ENCODE measurements at regions not wholly inside any gene's neighbourhood (a gene's known extent, or its start where the extent isn't known, plus 50 kb on each side); places are given as distances from the start of the nearest gene placed in this dataset.

DNA sequence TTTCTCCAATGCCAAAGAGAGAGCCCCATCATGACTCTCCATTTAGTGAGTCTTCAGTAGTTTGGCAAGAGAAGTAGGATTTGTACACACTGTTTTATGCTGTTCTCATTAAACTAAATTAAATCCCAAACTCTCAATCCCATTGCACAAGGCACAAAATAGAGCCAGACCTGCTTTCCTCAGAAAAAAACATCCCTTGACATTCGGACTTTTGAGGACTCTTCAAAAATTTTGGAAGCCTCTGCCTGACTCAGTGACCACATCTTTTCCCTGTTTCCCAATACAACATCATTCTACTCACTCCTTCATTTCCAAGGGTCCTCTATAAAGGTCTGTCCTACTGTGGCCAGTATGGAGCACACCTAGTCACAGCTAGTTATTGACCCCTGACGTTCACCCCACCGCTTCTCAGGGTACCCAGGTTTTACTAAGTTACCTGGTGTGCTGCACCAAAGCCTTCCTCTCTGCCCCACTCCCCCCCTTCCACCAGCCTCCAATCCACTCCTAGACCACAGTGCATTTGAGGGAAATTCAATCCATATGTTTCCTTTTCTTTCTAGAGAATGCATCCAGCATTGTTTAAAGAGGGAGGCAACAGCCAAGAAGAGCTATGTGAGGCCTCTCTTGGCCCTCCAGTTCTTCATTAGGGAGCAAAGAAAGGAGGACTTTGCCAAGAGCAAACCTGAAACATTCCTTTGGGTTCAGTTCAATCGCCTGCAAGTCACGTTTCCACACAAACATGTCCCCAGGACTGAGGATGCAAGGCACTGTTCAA, 428.7 kb downstream of the PLPP3 start:
- no peak overlapping the region for H3K4me3 ChIP-seq
- Mint-ChIP-seq H3K27ac (no peak overlapping the region), H3K4me1 (peaks cover 8% of the 10 kb centered on the region), H3K4me3 (no peak overlapping the region), H3K27me3 (ENCODE audit: insufficient read depth, low read depth) (peaks cover 6% of the 10 kb centered on the region), H3K9me3 (no peaks in the 10 kb centered on the region), H3K36me3 (no peaks in the 10 kb centered on the region)
- H3K79me2 ChIP-seq (ENCODE audit: low read depth) = no peaks in the 10 kb centered on the region
- H3K4me2 ChIP-seq = no peak overlapping the region
- no peak overlapping the region for H3K27ac ChIP-seq
- H3K4me1 ChIP-seq = peaks cover 14% of the 10 kb centered on the region
- H3K9me3 ChIP-seq (ENCODE audit: low read depth) = no peaks in the 10 kb centered on the region
- no peak overlapping the region for H3K9ac ChIP-seq
- DNase-seq (ENCODE audit: low spot score) = no peak
- no peaks in the 10 kb centered on the region for H3K36me3 ChIP-seq
- H4K20me1 ChIP-seq (ENCODE audit: low read depth) = no peaks in the 10 kb centered on the region
- H3K27me3 ChIP-seq = no peaks in the 10 kb centered on the region
- TF ChIP-seq EZH2phosphoT487 (IDR thresholded peaks at IDR 0.05) (no peak), EZH2 (IDR thresholded peaks at IDR 0.05) (no peak)
- TF ChIP-seq, protein P1, sequence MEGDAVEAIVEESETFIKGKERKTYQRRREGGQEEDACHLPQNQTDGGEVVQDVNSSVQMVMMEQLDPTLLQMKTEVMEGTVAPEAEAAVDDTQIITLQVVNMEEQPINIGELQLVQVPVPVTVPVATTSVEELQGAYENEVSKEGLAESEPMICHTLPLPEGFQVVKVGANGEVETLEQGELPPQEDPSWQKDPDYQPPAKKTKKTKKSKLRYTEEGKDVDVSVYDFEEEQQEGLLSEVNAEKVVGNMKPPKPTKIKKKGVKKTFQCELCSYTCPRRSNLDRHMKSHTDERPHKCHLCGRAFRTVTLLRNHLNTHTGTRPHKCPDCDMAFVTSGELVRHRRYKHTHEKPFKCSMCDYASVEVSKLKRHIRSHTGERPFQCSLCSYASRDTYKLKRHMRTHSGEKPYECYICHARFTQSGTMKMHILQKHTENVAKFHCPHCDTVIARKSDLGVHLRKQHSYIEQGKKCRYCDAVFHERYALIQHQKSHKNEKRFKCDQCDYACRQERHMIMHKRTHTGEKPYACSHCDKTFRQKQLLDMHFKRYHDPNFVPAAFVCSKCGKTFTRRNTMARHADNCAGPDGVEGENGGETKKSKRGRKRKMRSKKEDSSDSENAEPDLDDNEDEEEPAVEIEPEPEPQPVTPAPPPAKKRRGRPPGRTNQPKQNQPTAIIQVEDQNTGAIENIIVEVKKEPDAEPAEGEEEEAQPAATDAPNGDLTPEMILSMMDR (IDR thresholded peaks at IDR 0.05) = no peak
- H3F3A ChIP-seq (ENCODE audit: low read depth) = no peaks in the 10 kb centered on the region
- H2AFZ ChIP-seq (replicated peaks) = no peak overlapping the region

DNA sequence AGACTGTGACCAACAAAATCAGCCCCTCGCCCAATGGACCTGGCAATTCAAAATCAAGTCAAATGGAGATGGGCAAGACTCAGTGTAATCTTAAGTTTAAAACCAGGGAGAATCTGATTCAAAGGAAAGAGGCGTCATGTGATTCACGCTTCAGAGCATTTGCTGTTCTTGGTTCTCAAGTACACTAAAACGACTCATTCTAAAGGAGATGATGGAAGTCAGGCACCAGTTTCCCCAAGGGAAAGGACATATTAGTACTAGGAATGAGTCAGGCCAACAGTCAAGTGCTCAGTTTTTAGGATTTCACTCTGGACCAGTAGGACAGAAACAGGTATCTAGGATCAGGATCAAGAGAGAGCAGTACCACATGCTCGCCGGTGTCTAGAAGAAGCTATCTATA, 429.6 kb downstream of the PLPP3 start:
- Mint-ChIP-seq H3K36me3 (no peaks in the 10 kb centered on the region), H3K27me3 (ENCODE audit: insufficient read depth, low read depth) (peaks cover 4% of the 10 kb centered on the region), H3K27ac (no peak overlapping the region), H3K4me1 (peaks cover 8% of the 10 kb centered on the region), H3K9me3 (no peaks in the 10 kb centered on the region), H3K4me3 (no peak overlapping the region)
- H3K4me2 ChIP-seq = no peak overlapping the region
- no peak overlapping the region for H3K4me3 ChIP-seq
- H3K9me3 ChIP-seq (ENCODE audit: low read depth) = no peaks in the 10 kb centered on the region
- H3K36me3 ChIP-seq = no peaks in the 10 kb centered on the region
- no peak overlapping the region for H3K9ac ChIP-seq
- H3K27me3 ChIP-seq = no peaks in the 10 kb centered on the region
- no peaks in the 10 kb centered on the region for H3K79me2 ChIP-seq (ENCODE audit: low read depth)
- no peak for DNase-seq (ENCODE audit: low spot score)
- no peak overlapping the region for H2AFZ ChIP-seq (replicated peaks)
- TF ChIP-seq EZH2 (IDR thresholded peaks at IDR 0.05) (no peak), EZH2phosphoT487 (IDR thresholded peaks at IDR 0.05) (no peak)
- TF ChIP-seq, protein P1 (IDR thresholded peaks at IDR 0.05) = no peak
- peaks cover 14% of the 10 kb centered on the region for H3K4me1 ChIP-seq
- H3K27ac ChIP-seq = no peak overlapping the region
- no peaks in the 10 kb centered on the region for H4K20me1 ChIP-seq (ENCODE audit: low read depth)
- H3F3A ChIP-seq (ENCODE audit: low read depth) = no peaks in the 10 kb centered on the region

DNA sequence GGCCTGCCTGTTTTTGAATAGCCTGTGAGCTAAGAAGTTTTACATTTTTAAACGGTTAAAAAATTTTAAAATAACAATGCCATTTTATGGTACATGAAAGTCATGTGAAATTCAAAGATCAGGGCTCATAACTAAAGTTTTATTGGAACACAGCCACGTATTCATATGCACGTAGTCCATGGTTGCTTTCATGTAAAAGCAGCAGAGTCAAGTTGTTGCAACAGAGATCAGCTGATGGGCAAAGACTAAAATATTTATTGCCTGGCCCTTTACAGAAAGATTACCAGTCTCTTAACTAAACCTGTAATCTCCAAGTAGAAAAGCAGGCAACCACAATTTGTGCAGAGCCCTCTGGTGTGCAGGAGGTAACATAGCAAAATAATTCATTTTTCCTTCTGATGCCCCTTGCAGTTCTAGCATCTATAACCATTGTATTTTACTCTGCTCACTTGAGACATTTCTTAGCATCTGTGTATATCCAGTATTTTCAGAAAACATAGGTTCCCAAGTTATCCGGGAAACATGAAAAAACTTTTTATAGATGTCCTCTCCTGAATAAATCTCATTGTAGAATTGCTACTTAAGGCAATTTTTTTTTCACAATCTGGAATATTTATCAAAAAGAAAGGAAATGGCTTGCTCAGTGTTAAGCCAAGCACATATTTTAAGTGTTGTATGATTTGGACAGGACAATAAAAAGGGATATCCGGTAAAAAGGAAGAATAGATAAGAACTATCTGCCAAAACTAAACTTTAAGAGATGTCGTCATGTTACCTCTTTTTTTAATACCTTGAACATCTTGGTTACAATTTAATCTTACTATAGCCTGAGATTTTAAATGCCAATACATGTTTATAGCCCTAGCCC, 430.8 kb downstream of the PLPP3 start:
- no peak overlapping the region for H3K4me3 Mint-ChIP-seq

More for the DNA sequence above, 430.8 kb downstream of the PLPP3 start:
- Histone ChIP-seq H3K4me2 (no peak overlapping the region), H3K36me3 (no peaks in the 10 kb centered on the region), H4K20me1 (ENCODE audit: low read depth) (no peaks in the 10 kb centered on the region), H3K79me2 (ENCODE audit: low read depth) (no peaks in the 10 kb centered on the region), H3F3A (ENCODE audit: low read depth) (no peaks in the 10 kb centered on the region), H3K9me3 (ENCODE audit: low read depth) (no peaks in the 10 kb centered on the region), H3K27me3 (no peaks in the 10 kb centered on the region), H3K4me1 (peaks cover 13% of the 10 kb centered on the region), H3K4me3 (no peak overlapping the region), H3K27ac (no peak overlapping the region), H2AFZ (replicated peaks) (no peak overlapping the region), H3K9ac (no peak overlapping the region)
- DNase-seq (ENCODE audit: low spot score) = no peak
- Mint-ChIP-seq H3K9me3 (no peaks in the 10 kb centered on the region), H3K27me3 (ENCODE audit: insufficient read depth, low read depth) (peaks cover 4% of the 10 kb centered on the region), H3K27ac (no peak overlapping the region), H3K36me3 (no peaks in the 10 kb centered on the region), H3K4me1 (peaks cover 8% of the 10 kb centered on the region)
- no peak for TF ChIP-seq EZH2phosphoT487 (IDR thresholded peaks at IDR 0.05)
- TF ChIP-seq, protein P1 (IDR thresholded peaks at IDR 0.05) = no peak
- TF ChIP-seq EZH2 (IDR thresholded peaks at IDR 0.05) = no peak

Measured in neural progenitor cell (in vitro differentiated cells).